ENCODE measurements at regions not wholly inside any gene's neighbourhood (a gene's known extent, or its start where the extent isn't known, plus 50 kb on each side); places are given as distances from the start of the nearest gene placed in this dataset.

DNA sequence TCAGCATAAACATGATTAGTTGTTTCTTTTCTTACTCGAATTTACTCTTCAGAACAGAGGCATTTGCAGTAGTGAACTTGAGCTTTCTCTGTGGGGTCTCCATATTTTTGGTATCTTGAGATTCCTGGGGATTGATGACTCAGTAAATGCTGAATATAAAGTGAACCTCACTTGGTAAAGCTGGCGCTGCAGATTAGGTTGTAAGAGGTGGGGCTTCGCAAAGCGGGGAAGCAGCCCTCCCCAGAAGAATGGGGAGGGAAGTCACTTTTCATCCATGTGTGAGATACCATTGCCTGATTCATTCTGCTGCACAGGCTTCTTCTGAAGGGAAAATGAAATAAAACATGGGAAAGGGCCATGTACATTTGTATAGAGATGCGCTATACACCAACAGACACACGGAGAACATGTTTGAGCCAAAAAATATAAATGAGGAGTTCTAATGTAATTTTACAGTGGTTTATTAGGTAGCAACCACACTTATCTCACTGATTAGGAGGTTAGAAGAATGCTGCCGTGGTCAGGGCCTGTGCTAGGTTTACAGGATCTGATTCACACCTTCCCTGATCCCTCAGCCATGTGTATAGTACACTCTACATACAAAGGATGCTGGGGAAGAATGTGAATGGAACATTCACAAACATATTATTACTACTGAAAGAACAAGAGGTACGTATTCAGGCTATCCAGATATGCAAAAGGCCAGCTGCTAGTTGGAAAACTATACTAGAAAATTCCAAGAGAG is 63.5 kb downstream of the DNTTIP2 start:
- TF ChIP-seq EZH2 (IDR thresholded peaks at IDR 0.05) (no peak), POLR2AphosphoS5 (IDR thresholded peaks at IDR 0.05; ENCODE audit: borderline replicate concordance, low read depth, low read length) (no peak), FOXP2 (optimal IDR thresholded peaks at IDR 0.05; ENCODE audit: control extremely low read depth, extremely low read length, insufficient read depth) (no peak)
